Osteocyte (in vitro differentiated cells): ENCODE measurements at regions not wholly inside any gene's neighbourhood (a gene's known extent, or its start where the extent isn't known, plus 50 kb on each side); places are given as distances from the start of the nearest gene placed in this dataset.

ENCODE experiments used
- DNase-seq: peaks from one replicate; pipeline ENCODE4 v3.0.0; 2021; ENCODE audit warnings: mixed read lengths; ENCODE audit not compliant: unreplicated experiment; ENCODE audit errors: extremely low spot score
- H3K27ac Mint-ChIP-seq: one replicate; pipeline ENCODE4 v1.8.0; 2021; ENCODE audit warnings: mild to moderate bottlenecking, mixed read lengths; ENCODE audit not compliant: unreplicated experiment
- H3K27me3 Mint-ChIP-seq: one replicate; pipeline ENCODE4 v1.8.0; 2021; ENCODE audit warnings: mixed read lengths; ENCODE audit not compliant: unreplicated experiment
- H3K36me3 Mint-ChIP-seq: one replicate; pipeline ENCODE4 v1.8.0; 2021; ENCODE audit warnings: mixed read lengths; ENCODE audit not compliant: unreplicated experiment
- H3K4me1 Mint-ChIP-seq: one replicate; pipeline ENCODE4 v1.8.0; 2021; ENCODE audit warnings: mixed read lengths; ENCODE audit not compliant: unreplicated experiment
- H3K4me3 Mint-ChIP-seq: one replicate; pipeline ENCODE4 v1.8.0; 2021; ENCODE audit warnings: mild to moderate bottlenecking, moderate library complexity, mixed read lengths; ENCODE audit not compliant: unreplicated experiment
- H3K9me3 Mint-ChIP-seq: one replicate; pipeline ENCODE4 v1.8.0; 2021; ENCODE audit warnings: mixed read lengths; ENCODE audit not compliant: unreplicated experiment
- CTCF ChIP-seq: fragments of 200-600 bp; sonication (generic); IDR thresholded peaks from 2 replicates; pipeline ENCODE4 v1.5.0; 2021; ENCODE audit warnings: antibody characterized with exemption, mild to moderate bottlenecking, moderate library complexity

GRCh38 chr18:78497641-78498040, 482.0 kb upstream of the SALL3 start:
- H3K4me3 Mint-ChIP-seq: no peak overlapping the region
- no peak for TF ChIP-seq CTCF
- H3K36me3 Mint-ChIP-seq: no peaks in the 10 kb centered on the region
- no peaks in the 10 kb centered on the region for H3K27me3 Mint-ChIP-seq
- DNase-seq: no peak
- no peak overlapping the region for H3K27ac Mint-ChIP-seq
- H3K9me3 Mint-ChIP-seq: peaks cover 16% of the 10 kb centered on the region
- H3K4me1 Mint-ChIP-seq: no peaks in the 10 kb centered on the region

GRCh38 chr18:78499586-78499985, 480.0 kb upstream of the SALL3 start:
- Mint-ChIP-seq H3K27ac (no peak overlapping the region), H3K4me1 (no peaks in the 10 kb centered on the region), H3K36me3 (no peaks in the 10 kb centered on the region), H3K27me3 (no peaks in the 10 kb centered on the region), H3K9me3 (peaks cover 16% of the 10 kb centered on the region), H3K4me3 (no peak overlapping the region)
- no peak for TF ChIP-seq CTCF
- DNase-seq: no peak

- peaks cover 3% of the 10 kb centered on the region for H3K4me1 Mint-ChIP-seq
- H3K4me3 Mint-ChIP-seq: no peak overlapping the region
- no peak for TF ChIP-seq CTCF
- H3K27ac Mint-ChIP-seq: no peak overlapping the region
- H3K27me3 Mint-ChIP-seq: no peaks in the 10 kb centered on the region
- no peak for DNase-seq
- peaks cover 13% of the 10 kb centered on the region for H3K9me3 Mint-ChIP-seq
- H3K36me3 Mint-ChIP-seq: no peaks in the 10 kb centered on the region
These were observed 478.4 kb upstream of the SALL3 start for GRCh38 chr18:78501251-78501650.

GRCh38 chr18:78503129-78503528, 476.5 kb upstream of the SALL3 start:
- no peak for TF ChIP-seq CTCF
- H3K4me1 Mint-ChIP-seq: peaks cover 4% of the 10 kb centered on the region
- H3K27ac Mint-ChIP-seq: no peak overlapping the region
- no peaks in the 10 kb centered on the region for H3K27me3 Mint-ChIP-seq
- H3K36me3 Mint-ChIP-seq: no peaks in the 10 kb centered on the region
- H3K4me3 Mint-ChIP-seq: no peak overlapping the region
- DNase-seq: no peak
- peaks cover 12% of the 10 kb centered on the region for H3K9me3 Mint-ChIP-seq

GRCh38 chr18:78505851-78506461, 473.7 kb upstream of the SALL3 start:
- Mint-ChIP-seq H3K27ac (no peak overlapping the region), H3K36me3 (no peaks in the 10 kb centered on the region), H3K4me1 (peaks cover 4% of the 10 kb centered on the region), H3K9me3 (peaks cover 17% of the 10 kb centered on the region), H3K27me3 (no peaks in the 10 kb centered on the region), H3K4me3 (peak overlapping the region; percentile 54)
- no peak for TF ChIP-seq CTCF
- peak; percentile 70 for DNase-seq
